NCI-H2171 treated with DMSO at 0.1 percent for 48 hours (cell line): ENCODE measurements at regions not wholly inside any gene's neighbourhood (a gene's known extent, or its start where the extent isn't known, plus 50 kb on each side); places are given as distances from the start of the nearest gene placed in this dataset.
"Not testable (repeated sequence)": the region's sequence is repeated elsewhere in the genome, so short reads cannot be mapped to it uniquely, and the experiment has no call there.

Source experiments
- DNase-seq: peaks from one replicate; lab custom pipeline; 2025; lab: John Stamatoyannopoulos, UW

GRCh38 chr6:48403587-48403986 is 292.6 kb upstream of the PTCHD4 start:
- no peak for DNase-seq

GRCh38 chr6:48401016-48401415 is 290.0 kb upstream of the PTCHD4 start:
- no peak for DNase-seq

- DNase-seq: no peak
Observed at GRCh38 chr6:48397887-48398286, 286.9 kb upstream of the PTCHD4 start.

GRCh38 chr6:48389146-48390043 is 278.4 kb upstream of the PTCHD4 start:
- no peak for DNase-seq

GRCh38 chr6:48388044-48388443 is 277.0 kb upstream of the PTCHD4 start:
- DNase-seq: no peak

- no peak for DNase-seq
Observed at GRCh38 chr6:48378884-48379407, 267.9 kb upstream of the PTCHD4 start.

GRCh38 chr6:48377115-48377514 is 266.1 kb upstream of the PTCHD4 start:
- no peak for DNase-seq

- not testable (repeated sequence) for DNase-seq
Observed at GRCh38 chr6:48371226-48371625, 260.2 kb upstream of the PTCHD4 start.

GRCh38 chr6:48369100-48369499 is 258.1 kb upstream of the PTCHD4 start:
- DNase-seq: no peak

GRCh38 chr6:48325701-48326100 is 214.7 kb upstream of the PTCHD4 start:
- DNase-seq: no peak

GRCh38 chr6:48318670-48319069 is 207.7 kb upstream of the PTCHD4 start:
- no peak for DNase-seq

- no peak for DNase-seq
Observed at GRCh38 chr6:48315915-48316314, 204.9 kb upstream of the PTCHD4 start.

- DNase-seq: no peak
Observed at GRCh38 chr6:48315051-48315719, 204.2 kb upstream of the PTCHD4 start.

GRCh38 chr6:48311301-48311700 is 200.3 kb upstream of the PTCHD4 start:
- no peak for DNase-seq

GRCh38 chr6:48307573-48307972 is 196.6 kb upstream of the PTCHD4 start:
- DNase-seq: no peak

GRCh38 chr6:48290595-48290994 is 179.6 kb upstream of the PTCHD4 start:
- DNase-seq: no peak

- DNase-seq: no peak
Observed at GRCh38 chr6:48289841-48290240, 178.8 kb upstream of the PTCHD4 start.

- no peak for DNase-seq
Observed at GRCh38 chr6:48281217-48281616, 170.2 kb upstream of the PTCHD4 start.

- DNase-seq: no peak
Observed at GRCh38 chr6:48280035-48280620, 169.1 kb upstream of the PTCHD4 start.

- no peak for DNase-seq
Observed at GRCh38 chr6:48278261-48278660, 167.3 kb upstream of the PTCHD4 start.

- no peak for DNase-seq
Observed at GRCh38 chr6:48272518-48272917, 161.5 kb upstream of the PTCHD4 start.

- DNase-seq: no peak
Observed at GRCh38 chr6:48255094-48255493, 144.1 kb upstream of the PTCHD4 start.

- no peak for DNase-seq
Observed at GRCh38 chr6:48249071-48249470, 138.1 kb upstream of the PTCHD4 start.
